ENCODE measurements at regions not wholly inside any gene's neighbourhood (a gene's known extent, or its start where the extent isn't known, plus 50 kb on each side); places are given as distances from the start of the nearest gene placed in this dataset.

- DNase-seq, result no peak
- no peaks in the 10 kb centered on the region for H3K36me3 Mint-ChIP-seq (ENCODE audit: low read depth)
- H3K27ac Mint-ChIP-seq, result peak overlapping the region; percentile 80
- peaks cover 22% of the 10 kb centered on the region for H3K27me3 Mint-ChIP-seq (ENCODE audit: low read depth, poor library complexity)
- H3K4me3 Mint-ChIP-seq, result no peak overlapping the region
- peaks cover 82% of the 10 kb centered on the region for H3K4me1 Mint-ChIP-seq
- TF ChIP-seq CTCF (IDR thresholded peaks at IDR 0.05), result no peak
- H3K9me3 Mint-ChIP-seq, result peaks cover 14% of the 10 kb centered on the region
These were observed 238.7 kb upstream of the HES1 start for GRCh38 chr3:193897288-193897687.

GRCh38 chr3:193897731-193898180 is 238.2 kb upstream of the HES1 start:
- peaks cover 82% of the 10 kb centered on the region for H3K4me1 Mint-ChIP-seq

GRCh38 chr3:193899001-193899400 is 236.9 kb upstream of the HES1 start:
- Mint-ChIP-seq H3K4me3 (no peak overlapping the region), H3K36me3 (ENCODE audit: low read depth) (no peaks in the 10 kb centered on the region), H3K4me1 (peaks cover 88% of the 10 kb centered on the region), H3K27me3 (ENCODE audit: low read depth, poor library complexity) (peaks cover 21% of the 10 kb centered on the region), H3K9me3 (peaks cover 14% of the 10 kb centered on the region), H3K27ac (no peak overlapping the region)
- DNase-seq, result no peak
- no peak for TF ChIP-seq CTCF (IDR thresholded peaks at IDR 0.05)

More at GRCh38 chr3:193897731-193898180, 238.2 kb upstream of the HES1 start:
- Mint-ChIP-seq H3K4me3 (peak overlapping the region; percentile 21), H3K36me3 (ENCODE audit: low read depth) (no peaks in the 10 kb centered on the region), H3K27ac (peak overlapping the region; percentile 80), H3K9me3 (peaks cover 14% of the 10 kb centered on the region), H3K27me3 (ENCODE audit: low read depth, poor library complexity) (peaks cover 22% of the 10 kb centered on the region)
- peak; percentile 66 for DNase-seq
- no peak for TF ChIP-seq CTCF (IDR thresholded peaks at IDR 0.05)

- Mint-ChIP-seq H3K9me3 (peaks cover 14% of the 10 kb centered on the region), H3K4me3 (no peak overlapping the region), H3K27ac (no peak overlapping the region), H3K36me3 (ENCODE audit: low read depth) (no peaks in the 10 kb centered on the region), H3K4me1 (peaks cover 88% of the 10 kb centered on the region), H3K27me3 (ENCODE audit: low read depth, poor library complexity) (peaks cover 7% of the 10 kb centered on the region)
- TF ChIP-seq CTCF (IDR thresholded peaks at IDR 0.05), result no peak
- DNase-seq, result no peak
These were observed 234.9 kb upstream of the HES1 start for GRCh38 chr3:193901007-193901406.

- DNase-seq, result peak; percentile 36
- peak overlapping the region; percentile 68 for H3K27ac Mint-ChIP-seq
- H3K27me3 Mint-ChIP-seq (ENCODE audit: low read depth, poor library complexity), result peaks cover 4% of the 10 kb centered on the region
- TF ChIP-seq CTCF (IDR thresholded peaks at IDR 0.05), result no peak
- peaks cover 3% of the 10 kb centered on the region for H3K36me3 Mint-ChIP-seq (ENCODE audit: low read depth)
- peaks cover 18% of the 10 kb centered on the region for H3K9me3 Mint-ChIP-seq
- H3K4me3 Mint-ChIP-seq, result peak overlapping the region; percentile 46
- peaks cover 79% of the 10 kb centered on the region for H3K4me1 Mint-ChIP-seq
These were observed 233.1 kb upstream of the HES1 start for GRCh38 chr3:193902607-193903511.

GRCh38 chr3:193903512-193903817 is 232.5 kb upstream of the HES1 start:
- no peak for TF ChIP-seq CTCF (IDR thresholded peaks at IDR 0.05)
- Mint-ChIP-seq H3K27ac (peak overlapping the region; percentile 68), H3K9me3 (peaks cover 24% of the 10 kb centered on the region), H3K36me3 (ENCODE audit: low read depth) (peaks cover 9% of the 10 kb centered on the region), H3K27me3 (ENCODE audit: low read depth, poor library complexity) (peaks cover 4% of the 10 kb centered on the region), H3K4me1 (peaks cover 74% of the 10 kb centered on the region), H3K4me3 (peak overlapping the region; percentile 46)
- no peak for DNase-seq

Measured in nephron progenitor cell (in vitro differentiated cells).